Brain microvascular endothelial cell (primary cell): ENCODE measurements at regions not wholly inside any gene's neighbourhood (a gene's known extent, or its start where the extent isn't known, plus 50 kb on each side); places are given as distances from the start of the nearest gene placed in this dataset.
"Not testable (repeated sequence)": the region's sequence is repeated elsewhere in the genome, so short reads cannot be mapped to it uniquely, and the experiment has no call there.

ENCODE experiments used
- DNase-seq: peaks from one replicate; pipeline ENCODE4 v3.0.0-alpha.2; 2020
- H3K27ac ChIP-seq: fragments of 250-450 bp; sonication (Bioruptor Pico); 2 replicates; pipeline ENCODE4 v1.5.1; 2020; ENCODE audit warnings: mild to moderate bottlenecking, moderate library complexity
- H3K27me3 ChIP-seq: fragments of 250-450 bp; sonication (Bioruptor Pico); replicated peaks from 2 replicates; pipeline ENCODE4 v1.5.1; 2020; ENCODE audit warnings: mild to moderate bottlenecking
- H3K36me3 ChIP-seq: fragments of 250-450 bp; sonication (Bioruptor Pico); replicated peaks from 2 replicates; pipeline ENCODE4 v1.5.1; 2020; ENCODE audit warnings: mild to moderate bottlenecking
- H3K4me3 ChIP-seq: 2 replicates; pipeline ENCODE4 v1.5.1; 2011; ENCODE audit warnings: low read depth, mild to moderate bottlenecking, control low read depth, low read length, moderate library complexity
- in situ Hi-C: cut with HindIII; loops from 2 replicates; pipeline ENCODE4 v1.10.0; 2017; ENCODE audit warnings: low sequenced_read_pairs, low pct_ligation_motif_present
- TF ChIP-seq, protein P1 (sequence below): IDR thresholded peaks from 2 replicates; pipeline ENCODE4 v1.5.1; 2011; ENCODE audit warnings: low read depth, mild to moderate bottlenecking, moderate library complexity, low read length, control low read depth, inconsistent platforms; ENCODE audit errors: missing control alignments

GRCh38 chr3:177886501-177886900 is 649.7 kb upstream of the KCNMB2 start:
- Histone ChIP-seq H3K27ac (no peak overlapping the region), H3K27me3 (no peaks in the 10 kb centered on the region), H3K4me3 (no peak overlapping the region), H3K36me3 (no peaks in the 10 kb centered on the region)
- TF ChIP-seq, protein P1, sequence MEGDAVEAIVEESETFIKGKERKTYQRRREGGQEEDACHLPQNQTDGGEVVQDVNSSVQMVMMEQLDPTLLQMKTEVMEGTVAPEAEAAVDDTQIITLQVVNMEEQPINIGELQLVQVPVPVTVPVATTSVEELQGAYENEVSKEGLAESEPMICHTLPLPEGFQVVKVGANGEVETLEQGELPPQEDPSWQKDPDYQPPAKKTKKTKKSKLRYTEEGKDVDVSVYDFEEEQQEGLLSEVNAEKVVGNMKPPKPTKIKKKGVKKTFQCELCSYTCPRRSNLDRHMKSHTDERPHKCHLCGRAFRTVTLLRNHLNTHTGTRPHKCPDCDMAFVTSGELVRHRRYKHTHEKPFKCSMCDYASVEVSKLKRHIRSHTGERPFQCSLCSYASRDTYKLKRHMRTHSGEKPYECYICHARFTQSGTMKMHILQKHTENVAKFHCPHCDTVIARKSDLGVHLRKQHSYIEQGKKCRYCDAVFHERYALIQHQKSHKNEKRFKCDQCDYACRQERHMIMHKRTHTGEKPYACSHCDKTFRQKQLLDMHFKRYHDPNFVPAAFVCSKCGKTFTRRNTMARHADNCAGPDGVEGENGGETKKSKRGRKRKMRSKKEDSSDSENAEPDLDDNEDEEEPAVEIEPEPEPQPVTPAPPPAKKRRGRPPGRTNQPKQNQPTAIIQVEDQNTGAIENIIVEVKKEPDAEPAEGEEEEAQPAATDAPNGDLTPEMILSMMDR: no peak
- in situ Hi-C loops: no loop called here
- no peak for DNase-seq

GRCh38 chr3:177887475-177887874 is 648.8 kb upstream of the KCNMB2 start:
- Histone ChIP-seq H3K27me3 (no peaks in the 10 kb centered on the region), H3K4me3 (no peak overlapping the region), H3K27ac (no peak overlapping the region), H3K36me3 (no peaks in the 10 kb centered on the region)
- DNase-seq: no peak
- in situ Hi-C loops: no loop called here
- TF ChIP-seq, protein P1: no peak

GRCh38 chr3:177889161-177889560 is 647.1 kb upstream of the KCNMB2 start:
- in situ Hi-C loops: no loop called here
- Histone ChIP-seq H3K27me3 (no peaks in the 10 kb centered on the region), H3K27ac (peak overlapping the region; percentile 25), H3K36me3 (no peaks in the 10 kb centered on the region), H3K4me3 (no peak overlapping the region)
- peak; percentile 74 for DNase-seq
- TF ChIP-seq, protein P1: no peak

DNA sequence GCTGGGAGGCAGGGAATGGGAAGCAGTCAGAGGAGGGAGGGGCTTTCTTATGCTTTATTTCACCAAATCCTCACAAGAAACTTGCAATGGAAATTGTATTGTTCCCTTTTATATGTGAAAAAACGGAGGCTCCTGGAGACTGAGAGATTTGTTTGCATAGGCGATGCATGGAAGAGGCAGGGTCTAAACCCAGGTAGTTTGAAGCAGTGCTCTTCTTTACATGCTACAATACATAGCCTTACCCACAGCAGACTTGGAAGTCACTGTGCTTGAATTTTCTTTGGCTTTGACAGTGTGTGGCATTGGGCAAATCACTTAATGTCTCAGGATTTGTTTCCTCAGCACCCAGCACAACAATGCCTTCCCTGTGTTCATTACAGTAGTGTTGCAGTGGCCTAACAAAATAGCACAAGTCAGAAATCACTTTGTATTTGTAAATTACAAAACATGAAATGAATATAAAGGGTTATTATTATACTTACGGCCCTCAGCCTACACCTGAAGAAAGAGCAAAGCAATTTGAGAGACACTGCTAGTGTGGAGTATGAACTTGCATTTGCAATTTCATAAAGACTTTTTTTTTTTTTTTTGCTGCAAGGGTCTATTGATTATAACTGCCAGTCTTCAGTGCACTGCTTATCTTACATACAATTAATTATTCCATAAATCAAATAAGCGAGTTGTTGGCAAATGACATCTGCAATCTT is 646.4 kb upstream of the KCNMB2 start:
- no peak overlapping the region for H3K4me3 ChIP-seq
- no peaks in the 10 kb centered on the region for H3K27me3 ChIP-seq
- H3K27ac ChIP-seq: peak overlapping the region; percentile 25
- in situ Hi-C loops: no loop called here
- H3K36me3 ChIP-seq: no peaks in the 10 kb centered on the region
- DNase-seq: no peak
- TF ChIP-seq, protein P1: no peak

DNA sequence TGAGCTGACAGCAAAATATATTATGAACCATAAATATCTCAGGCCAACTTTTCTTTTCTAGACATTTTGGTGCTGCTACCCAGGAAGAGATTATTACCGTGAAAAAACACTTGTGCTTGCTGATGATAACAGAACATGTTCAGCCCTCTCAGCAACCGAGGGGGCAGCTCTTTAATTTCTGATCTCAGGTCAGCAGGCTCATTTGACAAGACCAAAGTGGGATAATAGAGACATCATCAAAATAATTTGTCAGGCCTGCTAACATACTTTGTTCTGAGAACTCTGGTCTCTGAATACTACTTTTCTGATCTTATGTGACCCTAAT is 645.9 kb upstream of the KCNMB2 start:
- TF ChIP-seq, protein P1: no peak
- DNase-seq: no peak
- Histone ChIP-seq H3K36me3 (no peaks in the 10 kb centered on the region), H3K27ac (no peak overlapping the region), H3K27me3 (no peaks in the 10 kb centered on the region), H3K4me3 (no peak overlapping the region)
- in situ Hi-C loops: no loop called here

GRCh38 chr3:177891569-177891968 is 644.7 kb upstream of the KCNMB2 start:
- H3K36me3 ChIP-seq, in situ Hi-C loops, DNase-seq, H3K4me3 ChIP-seq, H3K27me3 ChIP-seq, H3K27ac ChIP-seq: not testable (repeated sequence)
